ENCODE measurements at regions not wholly inside any gene's neighbourhood (a gene's known extent, or its start where the extent isn't known, plus 50 kb on each side); places are given as distances from the start of the nearest gene placed in this dataset.
"Not testable (repeated sequence)": the region's sequence is repeated elsewhere in the genome, so short reads cannot be mapped to it uniquely, and the experiment has no call there.

DNA sequence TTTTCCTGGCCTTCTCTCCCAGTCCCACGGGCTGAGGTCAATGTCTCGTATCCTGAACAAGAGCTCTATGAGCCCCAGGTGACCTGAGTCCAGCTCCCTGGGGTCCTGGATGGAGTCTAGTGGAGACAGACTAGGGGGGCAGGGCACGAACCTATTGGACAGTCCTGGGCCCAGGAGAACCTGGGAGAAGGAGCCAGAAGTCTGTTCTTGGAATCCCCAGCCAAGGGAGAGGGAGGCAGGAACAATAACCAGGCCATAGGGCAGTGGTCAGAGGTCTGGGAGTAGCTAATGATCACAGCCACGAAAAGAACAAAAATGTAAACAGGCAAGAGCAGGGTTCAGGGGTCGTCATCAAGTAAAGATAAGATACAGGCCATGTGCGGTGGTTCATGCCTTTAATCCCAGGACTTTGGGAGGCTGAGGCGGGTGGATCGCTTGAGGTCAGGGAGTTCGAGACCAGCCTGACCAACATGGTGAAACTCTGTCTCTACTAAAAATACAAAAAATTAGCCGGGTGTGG, 60.8 kb downstream of the COPRS start:
- Histone ChIP-seq H3K4me3 (ENCODE audit: low read depth in 1 of 2, low read length in 2 of 2) (no peak overlapping the region), H3K9me3 (ENCODE audit: low read length) (no peaks in the 10 kb centered on the region), H3K36me3 (ENCODE audit: insufficient read depth, low read length) (no peaks in the 10 kb centered on the region), H3K27ac (ENCODE audit: low read depth, low read length) (no peak overlapping the region), H3K27me3 (ENCODE audit: control insufficient read depth in 1 of 2, insufficient read depth in 2 of 2, low read length in 2 of 2) (no peaks in the 10 kb centered on the region), H3K9ac (ENCODE audit: low read length) (no peak overlapping the region), H3K4me1 (ENCODE audit: insufficient read depth, low read length) (no peaks in the 10 kb centered on the region)

DNA sequence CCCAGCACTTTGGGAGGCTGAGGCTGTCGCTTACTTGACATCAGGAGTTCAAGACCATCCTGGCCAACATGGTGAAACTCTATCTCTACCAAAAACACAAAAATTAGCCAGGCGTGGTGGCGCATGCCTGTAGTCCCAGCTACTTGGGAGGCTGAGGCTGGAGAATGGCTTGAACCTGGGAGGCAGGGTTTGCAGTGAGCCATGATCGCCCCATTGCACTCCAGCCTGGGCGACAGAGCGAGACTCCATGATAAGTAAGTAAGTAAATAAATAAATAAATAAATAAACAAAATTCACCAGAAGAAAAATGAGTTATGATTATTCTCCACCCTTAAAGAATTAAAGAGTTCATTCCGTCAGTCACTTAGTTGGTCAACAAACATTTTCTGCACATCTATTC, 63.1 kb downstream of the COPRS start:
- H3K27ac ChIP-seq (ENCODE audit: low read depth, low read length); H3K4me3 ChIP-seq (ENCODE audit: low read depth in 1 of 2, low read length in 2 of 2); H3K36me3 ChIP-seq (ENCODE audit: insufficient read depth, low read length); H3K27me3 ChIP-seq (ENCODE audit: control insufficient read depth in 1 of 2, insufficient read depth in 2 of 2, low read length in 2 of 2); H3K4me1 ChIP-seq (ENCODE audit: insufficient read depth, low read length); H3K9ac ChIP-seq (ENCODE audit: low read length); H3K9me3 ChIP-seq (ENCODE audit: low read length): not testable (repeated sequence)

DNA sequence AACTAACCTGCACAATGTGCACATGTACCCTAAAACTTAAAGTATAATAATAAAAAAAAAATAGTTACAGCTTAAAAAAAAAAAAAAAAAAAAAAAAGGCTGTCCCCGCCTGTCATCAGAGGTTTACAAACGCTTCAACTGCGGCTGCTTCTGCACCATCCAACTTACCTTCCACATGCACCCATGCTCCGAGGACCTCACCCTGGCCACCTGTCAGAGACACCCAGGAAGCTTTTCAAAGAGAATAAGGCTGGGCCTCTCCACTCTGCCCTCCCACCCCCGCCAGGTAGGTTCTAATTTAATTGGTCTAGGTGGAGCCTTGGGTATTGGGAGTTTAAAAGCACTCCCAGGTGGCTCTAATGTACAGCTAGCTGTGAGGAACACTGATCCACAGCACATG, 64.9 kb downstream of the COPRS start:
- H3K9ac ChIP-seq (ENCODE audit: low read length), result no peak overlapping the region
- no peak overlapping the region for H3K4me3 ChIP-seq (ENCODE audit: low read depth in 1 of 2, low read length in 2 of 2)
- no peaks in the 10 kb centered on the region for H3K36me3 ChIP-seq (ENCODE audit: insufficient read depth, low read length)
- no peaks in the 10 kb centered on the region for H3K9me3 ChIP-seq (ENCODE audit: low read length)
- no peak overlapping the region for H3K27ac ChIP-seq (ENCODE audit: low read depth, low read length)
- H3K4me1 ChIP-seq (ENCODE audit: insufficient read depth, low read length), result no peaks in the 10 kb centered on the region
- H3K27me3 ChIP-seq (ENCODE audit: control insufficient read depth in 1 of 2, insufficient read depth in 2 of 2, low read length in 2 of 2), result no peaks in the 10 kb centered on the region

DNA sequence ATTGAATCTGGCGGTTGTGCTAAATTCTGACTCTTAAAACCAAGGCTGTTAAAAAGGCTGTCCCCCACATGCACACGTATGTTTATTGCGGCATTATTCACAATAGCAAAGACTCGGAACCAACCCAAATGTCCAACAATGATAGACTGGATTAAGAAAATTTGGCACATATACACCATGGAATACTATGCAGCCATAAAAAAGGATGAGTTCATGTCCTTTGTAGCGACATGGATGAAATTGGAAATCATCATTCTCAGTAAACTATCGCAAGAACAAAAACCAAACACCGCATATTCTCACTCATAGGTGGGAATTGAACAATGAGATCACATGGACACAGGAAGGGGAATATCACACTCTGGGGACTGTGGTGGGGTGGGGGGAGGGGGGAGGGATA, 65.4 kb downstream of the COPRS start:
- H3K9ac ChIP-seq (ENCODE audit: low read length), result not testable (repeated sequence)

DNA sequence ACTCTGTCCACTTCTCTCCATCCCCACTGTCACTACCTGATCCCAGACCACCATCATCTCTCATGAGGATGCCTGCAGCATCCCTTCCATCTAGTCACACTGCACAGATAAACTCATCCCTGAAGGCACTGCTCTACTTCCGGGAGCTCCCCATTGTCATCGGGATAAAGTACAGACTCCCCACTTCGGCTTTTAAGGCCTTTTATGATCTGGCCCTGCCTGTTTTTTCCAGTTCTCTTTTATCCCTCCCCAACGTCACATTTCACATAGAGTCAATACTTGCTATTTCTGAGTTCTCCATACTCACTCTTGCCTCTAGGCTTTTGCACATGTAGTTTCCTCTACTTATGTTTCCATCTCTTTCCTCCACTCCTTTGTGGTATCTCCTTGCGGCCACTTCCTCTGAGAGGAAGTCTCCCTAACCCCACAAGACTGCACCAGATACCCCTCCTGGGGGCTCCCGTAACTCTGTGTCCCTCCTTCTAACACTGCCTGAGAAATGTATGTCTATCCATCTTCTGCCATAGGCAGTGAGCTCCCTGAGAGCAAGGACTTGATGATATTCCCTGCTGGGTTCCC, 66.9 kb downstream of the COPRS start:
- no peak overlapping the region for H3K9ac ChIP-seq (ENCODE audit: low read length)
- no peaks in the 10 kb centered on the region for H3K9me3 ChIP-seq (ENCODE audit: low read length)
- peaks cover 13% of the 10 kb centered on the region for H3K4me1 ChIP-seq (ENCODE audit: insufficient read depth, low read length)
- no peak overlapping the region for H3K4me3 ChIP-seq (ENCODE audit: low read depth in 1 of 2, low read length in 2 of 2)
- no peaks in the 10 kb centered on the region for H3K36me3 ChIP-seq (ENCODE audit: insufficient read depth, low read length)
- H3K27me3 ChIP-seq (ENCODE audit: control insufficient read depth in 1 of 2, insufficient read depth in 2 of 2, low read length in 2 of 2), result no peaks in the 10 kb centered on the region
- H3K27ac ChIP-seq (ENCODE audit: low read depth, low read length), result no peak overlapping the region

More for the DNA sequence above, 65.4 kb downstream of the COPRS start:
- not testable (repeated sequence) for H3K27me3 ChIP-seq (ENCODE audit: control insufficient read depth in 1 of 2, insufficient read depth in 2 of 2, low read length in 2 of 2); H3K4me1 ChIP-seq (ENCODE audit: insufficient read depth, low read length); H3K4me3 ChIP-seq (ENCODE audit: low read depth in 1 of 2, low read length in 2 of 2); H3K27ac ChIP-seq (ENCODE audit: low read depth, low read length); H3K36me3 ChIP-seq (ENCODE audit: insufficient read depth, low read length); H3K9me3 ChIP-seq (ENCODE audit: low read length)

DNA sequence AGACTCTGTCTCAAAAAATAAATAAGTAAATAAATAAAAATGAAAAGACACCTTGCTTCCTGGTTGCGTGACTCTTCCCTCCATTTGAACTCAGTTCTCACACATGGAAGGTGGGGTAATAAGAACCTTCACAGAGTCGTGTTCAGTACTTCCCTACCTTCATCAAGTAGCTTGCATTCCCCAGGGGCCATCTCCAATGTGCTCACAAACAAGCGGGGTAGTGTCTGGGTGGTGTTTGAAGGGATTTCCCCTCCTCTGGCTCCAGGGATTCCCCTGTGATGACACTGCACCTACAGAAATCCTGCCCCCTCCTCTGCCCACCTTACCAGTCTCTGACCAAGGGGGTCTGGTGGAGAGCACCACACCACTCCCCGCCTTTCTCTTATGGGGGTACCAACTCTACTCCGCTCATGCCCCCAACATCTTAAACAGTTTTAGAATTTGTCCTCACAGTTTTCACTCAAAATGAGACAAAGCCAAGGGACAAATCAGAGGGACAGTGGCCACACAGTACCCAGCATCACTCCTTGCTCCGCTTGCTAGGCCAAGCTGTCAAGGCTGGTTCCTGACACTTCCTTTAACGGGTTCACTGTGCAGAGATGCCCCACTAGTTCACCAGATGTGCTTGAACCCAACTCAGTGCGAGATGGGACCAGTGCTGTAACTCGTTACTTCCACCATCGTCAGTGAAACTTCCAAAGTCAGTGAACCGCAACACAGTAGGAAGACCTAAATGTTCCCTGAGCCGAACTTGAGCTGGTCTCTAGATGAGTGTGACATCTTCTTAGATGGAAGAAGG, 69.1 kb downstream of the COPRS start:
- no peaks in the 10 kb centered on the region for H3K27me3 ChIP-seq (ENCODE audit: control insufficient read depth in 1 of 2, insufficient read depth in 2 of 2, low read length in 2 of 2)
- H3K4me1 ChIP-seq (ENCODE audit: insufficient read depth, low read length), result peaks cover 13% of the 10 kb centered on the region
- H3K9ac ChIP-seq (ENCODE audit: low read length), result no peak overlapping the region
- no peak overlapping the region for H3K4me3 ChIP-seq (ENCODE audit: low read depth in 1 of 2, low read length in 2 of 2)
- no peaks in the 10 kb centered on the region for H3K36me3 ChIP-seq (ENCODE audit: insufficient read depth, low read length)
- no peaks in the 10 kb centered on the region for H3K9me3 ChIP-seq (ENCODE audit: low read length)
- H3K27ac ChIP-seq (ENCODE audit: low read depth, low read length), result no peak overlapping the region

DNA sequence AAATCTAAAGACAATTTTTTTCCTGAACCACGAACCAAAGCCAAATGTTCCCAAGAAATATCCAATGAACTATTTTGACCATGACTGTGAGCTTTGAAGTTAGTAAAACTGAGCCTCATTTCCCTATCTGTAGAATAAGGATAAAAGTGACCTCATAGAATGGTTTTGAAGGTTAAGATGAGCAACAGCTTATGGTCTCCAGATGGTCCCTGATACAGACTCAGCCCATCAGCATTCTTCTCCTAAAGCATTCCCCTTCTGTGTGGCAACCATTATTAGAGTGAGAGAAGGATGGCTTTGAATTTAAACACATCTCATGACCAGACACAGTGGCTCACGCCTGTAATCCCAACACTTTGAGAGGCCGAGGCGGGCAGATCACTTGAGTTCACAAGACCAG, 70.1 kb downstream of the COPRS start:
- Histone ChIP-seq H3K36me3 (ENCODE audit: insufficient read depth, low read length) (no peaks in the 10 kb centered on the region), H3K4me1 (ENCODE audit: insufficient read depth, low read length) (peaks cover 13% of the 10 kb centered on the region), H3K4me3 (ENCODE audit: low read depth in 1 of 2, low read length in 2 of 2) (no peak overlapping the region), H3K27me3 (ENCODE audit: control insufficient read depth in 1 of 2, insufficient read depth in 2 of 2, low read length in 2 of 2) (no peaks in the 10 kb centered on the region), H3K27ac (ENCODE audit: low read depth, low read length) (peak overlapping the region; percentile 65), H3K9ac (ENCODE audit: low read length) (no peak overlapping the region), H3K9me3 (ENCODE audit: low read length) (no peaks in the 10 kb centered on the region)

DNA sequence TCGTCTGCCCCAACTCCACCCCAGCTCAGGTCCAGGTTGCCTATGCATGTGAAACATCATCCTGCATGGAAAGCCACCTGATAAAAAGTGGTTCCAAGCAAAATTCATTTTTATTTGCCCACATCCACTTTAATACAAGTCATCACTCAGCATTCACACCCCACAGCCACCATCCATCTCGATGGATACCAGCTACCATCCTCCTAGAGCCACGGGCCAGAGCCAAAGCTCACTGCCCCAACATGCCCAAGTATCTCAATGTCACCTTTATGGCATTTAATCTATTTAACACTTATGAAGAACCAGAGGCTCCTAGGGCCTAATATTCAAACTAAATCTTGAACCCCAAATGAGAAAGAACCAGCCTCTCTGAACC, 70.5 kb downstream of the COPRS start:
- no peak overlapping the region for H3K4me3 ChIP-seq (ENCODE audit: low read depth in 1 of 2, low read length in 2 of 2)
- no peaks in the 10 kb centered on the region for H3K27me3 ChIP-seq (ENCODE audit: control insufficient read depth in 1 of 2, insufficient read depth in 2 of 2, low read length in 2 of 2)
- H3K9ac ChIP-seq (ENCODE audit: low read length), result no peak overlapping the region
- peak overlapping the region; percentile 65 for H3K27ac ChIP-seq (ENCODE audit: low read depth, low read length)
- no peaks in the 10 kb centered on the region for H3K36me3 ChIP-seq (ENCODE audit: insufficient read depth, low read length)
- no peaks in the 10 kb centered on the region for H3K9me3 ChIP-seq (ENCODE audit: low read length)
- H3K4me1 ChIP-seq (ENCODE audit: insufficient read depth, low read length), result peaks cover 13% of the 10 kb centered on the region

DNA sequence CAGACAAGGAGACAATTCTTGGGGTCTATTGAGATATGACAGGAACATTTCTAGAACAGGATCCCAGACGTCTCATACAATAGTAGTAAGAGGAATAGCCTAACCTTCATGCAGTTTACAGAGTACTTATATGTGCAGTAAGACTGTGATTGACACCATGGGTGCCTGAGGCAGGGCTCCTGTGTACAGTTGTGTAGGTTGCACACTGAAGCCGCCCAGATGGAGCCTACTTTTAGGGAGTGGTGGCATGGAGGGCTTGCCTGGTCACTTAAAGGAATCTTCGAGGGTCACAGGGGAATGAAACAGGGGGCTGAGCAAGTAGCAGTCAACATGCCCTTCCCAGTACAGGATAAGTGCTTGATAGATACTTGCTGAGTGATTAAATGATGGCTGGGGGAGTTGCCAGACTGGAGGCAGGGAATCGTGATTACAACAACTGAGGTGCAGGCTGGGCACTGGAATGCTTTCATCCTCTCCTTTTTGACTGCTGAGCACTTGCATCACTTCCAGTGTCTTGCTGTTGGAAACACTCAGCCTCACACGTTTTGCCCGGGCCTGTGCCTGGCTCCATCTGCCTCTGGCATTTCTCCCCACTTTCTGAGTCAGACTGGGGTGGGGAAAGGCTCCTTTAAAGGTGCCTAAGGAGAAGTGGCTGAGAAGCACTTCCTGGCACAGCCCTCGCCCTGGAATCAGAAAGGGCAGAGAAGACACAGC, 71.0 kb downstream of the COPRS start:
- no peak overlapping the region for H3K9ac ChIP-seq (ENCODE audit: low read length)
- no peak overlapping the region for H3K4me3 ChIP-seq (ENCODE audit: low read depth in 1 of 2, low read length in 2 of 2)
- no peaks in the 10 kb centered on the region for H3K27me3 ChIP-seq (ENCODE audit: control insufficient read depth in 1 of 2, insufficient read depth in 2 of 2, low read length in 2 of 2)
- H3K4me1 ChIP-seq (ENCODE audit: insufficient read depth, low read length), result peaks cover 13% of the 10 kb centered on the region
- H3K27ac ChIP-seq (ENCODE audit: low read depth, low read length), result peak overlapping the region; percentile 65
- no peaks in the 10 kb centered on the region for H3K36me3 ChIP-seq (ENCODE audit: insufficient read depth, low read length)
- H3K9me3 ChIP-seq (ENCODE audit: low read length), result no peaks in the 10 kb centered on the region

DNA sequence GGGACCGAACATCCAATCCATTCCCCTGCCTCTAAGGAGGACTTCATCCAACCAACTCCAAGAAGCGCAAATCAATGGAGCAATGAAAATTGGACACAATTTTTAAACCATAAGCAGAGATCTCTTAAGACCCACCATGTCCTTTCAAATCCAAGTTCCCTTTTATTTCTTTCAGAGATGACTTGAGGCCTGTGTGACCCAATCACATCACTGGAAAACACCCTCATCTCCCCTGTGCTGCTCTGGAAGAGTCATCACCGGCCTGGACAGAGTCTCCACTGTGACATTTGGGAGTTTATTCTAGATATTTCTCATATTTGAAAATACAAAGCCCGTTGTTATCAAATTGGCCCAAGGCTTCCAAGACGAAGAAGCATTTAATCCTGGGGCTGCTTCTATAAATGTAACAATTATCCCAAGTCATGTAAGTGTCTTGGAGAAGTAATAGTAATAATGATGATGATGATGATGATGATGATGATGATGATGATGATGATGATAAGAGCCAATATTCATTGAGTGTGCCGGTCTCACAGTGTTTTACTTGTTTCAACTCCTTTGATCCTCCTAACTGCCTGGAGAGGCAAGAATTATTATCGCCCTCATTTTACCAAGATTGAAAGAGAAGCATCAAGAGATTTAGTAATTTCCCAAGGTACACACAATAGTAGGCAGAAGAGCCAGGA, 72.1 kb downstream of the COPRS start:
- Histone ChIP-seq H3K27me3 (ENCODE audit: control insufficient read depth in 1 of 2, insufficient read depth in 2 of 2, low read length in 2 of 2) (no peaks in the 10 kb centered on the region), H3K9ac (ENCODE audit: low read length) (no peak overlapping the region), H3K9me3 (ENCODE audit: low read length) (no peaks in the 10 kb centered on the region), H3K4me1 (ENCODE audit: insufficient read depth, low read length) (peaks cover 13% of the 10 kb centered on the region), H3K4me3 (ENCODE audit: low read depth in 1 of 2, low read length in 2 of 2) (no peak overlapping the region), H3K27ac (ENCODE audit: low read depth, low read length) (no peak overlapping the region), H3K36me3 (ENCODE audit: insufficient read depth, low read length) (no peaks in the 10 kb centered on the region)

DNA sequence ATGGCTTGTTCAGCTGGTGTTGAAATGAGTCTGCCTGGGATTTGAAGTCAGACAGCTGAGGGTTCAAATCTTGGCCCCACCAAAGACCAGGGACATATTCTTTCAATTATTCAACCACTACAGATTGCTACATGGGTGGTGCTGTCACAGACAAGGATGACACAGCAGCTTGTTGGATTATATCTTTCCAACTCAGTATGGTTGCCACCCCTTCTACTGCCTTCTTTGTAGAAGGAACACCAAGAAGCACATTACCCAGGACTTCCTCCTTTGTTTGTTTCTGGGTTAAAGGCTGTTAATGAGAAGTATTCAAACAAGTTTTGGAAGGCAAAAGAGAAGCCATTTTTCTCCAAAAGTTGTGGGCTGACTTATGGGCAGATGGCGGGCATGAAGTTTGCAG, 78.6 kb downstream of the COPRS start:
- no peaks in the 10 kb centered on the region for H3K4me1 ChIP-seq (ENCODE audit: insufficient read depth, low read length)
- H3K9ac ChIP-seq (ENCODE audit: low read length), result no peak overlapping the region
- no peaks in the 10 kb centered on the region for H3K36me3 ChIP-seq (ENCODE audit: insufficient read depth, low read length)
- H3K9me3 ChIP-seq (ENCODE audit: low read length), result no peaks in the 10 kb centered on the region
- H3K27ac ChIP-seq (ENCODE audit: low read depth, low read length), result no peak overlapping the region
- no peaks in the 10 kb centered on the region for H3K27me3 ChIP-seq (ENCODE audit: control insufficient read depth in 1 of 2, insufficient read depth in 2 of 2, low read length in 2 of 2)
- H3K4me3 ChIP-seq (ENCODE audit: low read depth in 1 of 2, low read length in 2 of 2), result no peak overlapping the region

All from muscle layer of colon (tissue), 2 donors.